DND-41 (cell line): ENCODE measurements at regions not wholly inside any gene's neighbourhood (a gene's known extent, or its start where the extent isn't known, plus 50 kb on each side); places are given as distances from the start of the nearest gene placed in this dataset.

Experiments used
- ATAC-seq: fragments of 200-7000 bp; cut with Tn5 transposase; 3 replicates; pipeline ENCODE4 v1.9.1; 2021; ENCODE audit warnings: low read depth; ENCODE audit not compliant: insufficient read depth
- DNase-seq: peaks from one replicate; pipeline ENCODE4 v3.0.0-alpha.2; 2020
- H2AFZ ChIP-seq: 2 replicates; pipeline ENCODE4 v1.6.0; 2012; ENCODE audit warnings: low read depth, low read length
- H3K27ac ChIP-seq: 2 replicates; pipeline ENCODE4 v1.5.1; 2012; ENCODE audit warnings: low read length, inconsistent platforms
- H3K27me3 ChIP-seq: fragments of 200-600 bp; sonication (generic); 2 replicates; pipeline ENCODE4 v1.6.0; 2012; ENCODE audit warnings: low read length, mild to moderate bottlenecking, inconsistent platforms; ENCODE audit not compliant: insufficient read depth, poor library complexity
- H3K36me3 ChIP-seq: 2 replicates; pipeline ENCODE4 v1.5.1; 2012; ENCODE audit warnings: low read length, inconsistent platforms; ENCODE audit not compliant: insufficient read depth
- H3K4me1 ChIP-seq: 2 replicates; pipeline ENCODE4 v1.5.1; 2012; ENCODE audit warnings: mild to moderate bottlenecking, low read length; ENCODE audit not compliant: insufficient read depth
- H3K4me2 ChIP-seq: 2 replicates; pipeline ENCODE4 v1.6.0; 2012; ENCODE audit warnings: mild to moderate bottlenecking, moderate library complexity, low read length, inconsistent platforms; ENCODE audit not compliant: insufficient read depth
- H3K4me3 ChIP-seq, 2 experiments: fragments of 200-600 bp in 1 of 2; shearing (Covaris generic) in 1 of 2; 2 replicates each; pipeline ENCODE4 v1.5.1; 2012 to 2016; ENCODE audit warnings: inconsistent platforms in 2 of 2, low read length in 2 of 2, mild to moderate bottlenecking in 2 of 2, low read depth in 1 of 2, moderate library complexity in 1 of 2
- H3K79me2 ChIP-seq: 2 replicates; pipeline ENCODE4 v1.6.0; 2012; ENCODE audit warnings: low read length, inconsistent platforms; ENCODE audit not compliant: insufficient read depth
- H3K9ac ChIP-seq: 2 replicates; pipeline ENCODE4 v1.6.0; 2012; ENCODE audit warnings: low read depth, mild to moderate bottlenecking, inconsistent platforms, low read length, moderate library complexity
- H3K9me3 ChIP-seq: 2 replicates; pipeline ENCODE4 v1.5.1; 2012; ENCODE audit warnings: low read length, moderate library complexity, mild to moderate bottlenecking, inconsistent platforms; ENCODE audit not compliant: insufficient read depth, severe bottlenecking
- H4K20me1 ChIP-seq: 2 replicates; pipeline ENCODE4 v1.6.0; 2012; ENCODE audit warnings: low read length; ENCODE audit not compliant: insufficient read depth
- CTCF ChIP-seq: IDR thresholded peaks from 2 replicates; pipeline ENCODE4 v1.5.1; 2012; ENCODE audit warnings: borderline replicate concordance, low read length, moderate library complexity, mild to moderate bottlenecking; ENCODE audit not compliant: poor library complexity, severe bottlenecking; ENCODE audit errors: extremely low read depth
- EZH2 ChIP-seq: IDR thresholded peaks from 3 replicates; pipeline ENCODE4 v1.6.1; 2012; ENCODE audit warnings: borderline replicate concordance, low read depth, mild to moderate bottlenecking, moderate library complexity, low read length, inconsistent platforms; ENCODE audit not compliant: severe bottlenecking

DNA sequence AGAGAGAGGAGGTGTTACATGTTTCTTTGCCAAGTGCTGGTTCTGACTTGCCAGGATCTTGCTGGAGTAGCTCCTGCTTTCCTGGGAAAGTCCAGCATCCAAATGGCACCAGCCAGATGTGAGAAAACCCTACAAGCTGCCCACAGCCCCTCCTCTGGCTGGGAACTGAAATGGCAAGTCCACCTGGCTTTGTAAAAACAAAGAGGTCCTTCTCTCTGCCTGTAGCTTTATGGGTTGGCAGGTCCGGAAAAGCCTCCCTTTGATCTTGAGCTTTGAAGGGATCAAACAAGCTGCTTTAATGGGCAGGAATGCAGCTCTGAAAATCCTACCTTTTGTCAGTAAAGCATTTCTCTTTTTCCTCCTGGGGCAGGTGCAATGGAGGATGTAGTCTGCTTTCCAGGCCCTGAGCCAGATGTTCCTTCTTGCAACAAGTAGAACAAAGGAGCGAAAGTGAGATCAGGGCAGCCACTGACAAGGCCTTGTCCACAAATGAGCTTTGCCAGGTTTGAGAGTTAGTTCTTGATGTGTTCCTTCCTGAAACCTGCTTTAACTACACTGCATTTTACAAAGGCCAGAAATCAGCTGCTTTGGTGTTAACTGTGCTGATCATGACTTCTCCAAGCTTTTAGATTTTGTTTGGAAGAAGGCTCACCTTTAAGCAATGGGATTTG lies 456.7 kb downstream of the ZNF608 start:
- Histone ChIP-seq H3K79me2 (no peaks in the 10 kb centered on the region), H3K27me3 (no peaks in the 10 kb centered on the region), H3K4me2 (no peak overlapping the region), H3K4me3 (no peak overlapping the region), H3K36me3 (no peaks in the 10 kb centered on the region), H3K27ac (no peak overlapping the region), H3K9me3 (no peaks in the 10 kb centered on the region), H2AFZ (no peak overlapping the region), H3K9ac (no peak overlapping the region), H4K20me1 (no peaks in the 10 kb centered on the region), H3K4me1 (peaks cover 4% of the 10 kb centered on the region; the same call in 1 of the 2 replicates)
- TF ChIP-seq EZH2 = no peak
- TF ChIP-seq CTCF = peak; percentile 21
- ATAC-seq = no peak; the same call in 2 of the 3 replicates
- DNase-seq = peak; percentile 5

DNA sequence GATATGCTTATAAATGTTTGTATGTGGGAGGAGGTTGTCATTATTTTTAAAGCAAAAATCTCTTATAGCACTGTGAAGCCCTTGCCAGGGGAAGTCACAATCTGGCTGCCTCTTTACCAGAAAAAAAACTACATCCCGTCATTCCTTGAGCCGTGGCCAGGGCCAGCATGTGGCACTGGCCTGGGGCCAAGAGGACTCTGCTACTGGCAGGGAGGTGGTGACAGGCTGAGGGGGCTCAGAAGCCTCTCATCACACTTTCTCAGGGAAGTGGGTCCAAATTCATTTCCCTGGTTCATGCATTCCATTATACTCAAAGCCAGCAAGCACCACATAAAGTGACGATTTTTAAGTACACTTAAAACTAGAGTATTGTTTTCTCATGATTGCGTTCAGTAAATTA lies 457.3 kb downstream of the ZNF608 start:
- DNase-seq = no peak
- H3K27ac ChIP-seq = no peak overlapping the region
- no peaks in the 10 kb centered on the region for H3K9me3 ChIP-seq
- H3K4me1 ChIP-seq = peaks cover 4% of the 10 kb centered on the region; the same call in 1 of the 2 replicates
- no peak for TF ChIP-seq CTCF
- no peak for TF ChIP-seq EZH2
- H3K27me3 ChIP-seq = no peaks in the 10 kb centered on the region
- H4K20me1 ChIP-seq = no peaks in the 10 kb centered on the region
- H3K9ac ChIP-seq = no peak overlapping the region
- no peak overlapping the region for H3K4me3 ChIP-seq
- no peaks in the 10 kb centered on the region for H3K79me2 ChIP-seq
- no peak overlapping the region for H3K4me2 ChIP-seq
- H3K36me3 ChIP-seq = no peaks in the 10 kb centered on the region
- no peak overlapping the region for H2AFZ ChIP-seq
- ATAC-seq = no peak

- no peak overlapping the region for H3K27ac ChIP-seq
- no peak overlapping the region for H3K9ac ChIP-seq
- no peaks in the 10 kb centered on the region for H3K9me3 ChIP-seq
- no peak overlapping the region for H2AFZ ChIP-seq
- H3K4me1 ChIP-seq = peaks cover 4% of the 10 kb centered on the region; the same call in 1 of the 2 replicates
- H4K20me1 ChIP-seq = no peaks in the 10 kb centered on the region
- TF ChIP-seq CTCF (no peak), EZH2 (no peak)
- no peak overlapping the region for H3K4me2 ChIP-seq
- H3K4me3 ChIP-seq = no peak overlapping the region
- H3K79me2 ChIP-seq = no peaks in the 10 kb centered on the region
- ATAC-seq = no peak
- no peaks in the 10 kb centered on the region for H3K27me3 ChIP-seq
- no peaks in the 10 kb centered on the region for H3K36me3 ChIP-seq
- DNase-seq = no peak
Observed at GRCh38 chr5:124287813-124288212, 458.6 kb downstream of the ZNF608 start.
